Bronchial epithelial cell (primary cell): ENCODE measurements at regions not wholly inside any gene's neighbourhood (a gene's known extent, or its start where the extent isn't known, plus 50 kb on each side); places are given as distances from the start of the nearest gene placed in this dataset.
"Not testable (repeated sequence)": the region's sequence is repeated elsewhere in the genome, so short reads cannot be mapped to it uniquely, and the experiment has no call there.

Experiments
- DNase-seq: peaks from one replicate; pipeline ENCODE4 v3.0.0-alpha.2; 2010; ENCODE audit warnings: low read depth
- FAIRE-seq: peaks from 2 replicates; lab custom pipeline; 2011; peaks lifted over from hg19 to GRCh38; lab: Jason Lieb, UNC
- H3K27me3 ChIP-seq: 2 replicates; pipeline ENCODE4 v1.5.1; 2011; ENCODE audit warnings: low read length; ENCODE audit not compliant: control insufficient read depth, insufficient read depth
- H3K36me3 ChIP-seq: 2 replicates; pipeline ENCODE4 v1.5.1; 2011; ENCODE audit warnings: low read length; ENCODE audit not compliant: control insufficient read depth, insufficient read depth
- H3K4me3 ChIP-seq: 2 replicates; pipeline ENCODE4 v1.5.1; 2011; ENCODE audit warnings: mild to moderate bottlenecking, low read depth, low read length, control low read depth
- TF ChIP-seq, protein P1 (sequence below): IDR thresholded peaks from 2 replicates; pipeline ENCODE4 v1.5.1; 2011; ENCODE audit warnings: mild to moderate bottlenecking, moderate library complexity, low read length, control low read depth, inconsistent platforms; ENCODE audit not compliant: insufficient read depth, severe bottlenecking

DNA sequence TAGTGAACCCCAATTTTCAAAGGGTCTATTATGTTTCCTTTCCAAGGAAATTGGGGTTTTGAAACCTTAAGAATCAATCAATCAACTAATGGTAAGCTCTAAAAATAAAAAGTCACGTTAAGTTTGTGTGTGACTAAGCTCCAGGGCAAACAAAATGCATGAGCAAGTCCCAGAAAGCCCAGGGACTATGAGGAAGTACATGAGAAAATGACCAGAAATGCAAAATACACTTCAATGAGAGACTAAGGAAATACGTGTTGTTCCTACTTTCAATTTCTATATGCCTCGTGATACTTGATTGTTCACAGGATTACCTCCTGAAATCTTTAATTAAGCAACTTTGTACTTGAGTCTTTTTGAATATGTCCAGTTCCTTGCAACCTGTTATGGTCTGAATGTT, 684.4 kb upstream of the SYT4 start:
- Histone ChIP-seq H3K36me3 (no peaks in the 10 kb centered on the region), H3K4me3 (no peak overlapping the region), H3K27me3 (no peaks in the 10 kb centered on the region)
- TF ChIP-seq, protein P1, sequence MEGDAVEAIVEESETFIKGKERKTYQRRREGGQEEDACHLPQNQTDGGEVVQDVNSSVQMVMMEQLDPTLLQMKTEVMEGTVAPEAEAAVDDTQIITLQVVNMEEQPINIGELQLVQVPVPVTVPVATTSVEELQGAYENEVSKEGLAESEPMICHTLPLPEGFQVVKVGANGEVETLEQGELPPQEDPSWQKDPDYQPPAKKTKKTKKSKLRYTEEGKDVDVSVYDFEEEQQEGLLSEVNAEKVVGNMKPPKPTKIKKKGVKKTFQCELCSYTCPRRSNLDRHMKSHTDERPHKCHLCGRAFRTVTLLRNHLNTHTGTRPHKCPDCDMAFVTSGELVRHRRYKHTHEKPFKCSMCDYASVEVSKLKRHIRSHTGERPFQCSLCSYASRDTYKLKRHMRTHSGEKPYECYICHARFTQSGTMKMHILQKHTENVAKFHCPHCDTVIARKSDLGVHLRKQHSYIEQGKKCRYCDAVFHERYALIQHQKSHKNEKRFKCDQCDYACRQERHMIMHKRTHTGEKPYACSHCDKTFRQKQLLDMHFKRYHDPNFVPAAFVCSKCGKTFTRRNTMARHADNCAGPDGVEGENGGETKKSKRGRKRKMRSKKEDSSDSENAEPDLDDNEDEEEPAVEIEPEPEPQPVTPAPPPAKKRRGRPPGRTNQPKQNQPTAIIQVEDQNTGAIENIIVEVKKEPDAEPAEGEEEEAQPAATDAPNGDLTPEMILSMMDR = no peak
- FAIRE-seq (no peak), DNase-seq (peak; percentile 47)

DNA sequence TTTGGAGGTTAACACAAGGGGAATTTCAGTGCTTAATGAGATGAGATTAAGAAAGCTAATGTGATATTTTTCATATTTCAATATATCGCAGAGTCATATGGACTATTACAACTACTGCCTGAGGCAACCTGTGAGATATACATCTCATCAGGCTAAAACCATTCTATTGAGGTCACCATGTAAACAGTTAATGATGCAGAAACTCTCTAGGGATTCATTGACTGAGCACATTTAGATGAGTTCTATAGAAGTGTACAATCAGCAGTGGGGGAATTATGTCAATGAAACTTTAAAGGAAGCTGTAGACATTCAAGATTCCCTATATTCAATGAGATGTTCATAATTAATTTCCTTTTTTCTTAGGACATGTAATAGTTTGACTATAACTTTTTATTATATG, 687.4 kb upstream of the SYT4 start:
- DNase-seq = no peak
- TF ChIP-seq, protein P1 = no peak
- FAIRE-seq = no peak

DNA sequence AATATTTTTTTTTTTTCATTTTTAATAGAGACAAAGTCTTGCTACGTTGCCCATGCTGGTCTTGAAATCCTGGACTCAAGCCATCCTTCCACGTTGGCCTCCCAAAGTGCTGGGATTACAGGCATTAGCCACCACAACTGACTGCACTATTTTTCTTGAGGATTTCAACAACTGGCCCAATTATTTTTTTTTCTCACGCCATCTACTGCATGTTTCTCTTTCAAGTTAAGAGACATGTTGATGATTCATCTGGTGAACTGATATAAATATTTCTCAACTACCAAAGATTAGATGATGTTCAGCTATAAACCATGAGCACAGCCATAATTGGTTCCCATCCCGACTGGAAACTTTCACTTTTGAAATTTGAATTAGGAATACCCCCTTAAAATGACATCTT, 688.4 kb upstream of the SYT4 start:
- no peak overlapping the region for H3K4me3 ChIP-seq
- TF ChIP-seq, protein P1 = no peak
- DNase-seq = no peak
- no peaks in the 10 kb centered on the region for H3K27me3 ChIP-seq
- no peak for FAIRE-seq
- H3K36me3 ChIP-seq = no peaks in the 10 kb centered on the region

More for the DNA sequence above, 687.4 kb upstream of the SYT4 start:
- H3K36me3 ChIP-seq = no peaks in the 10 kb centered on the region
- no peaks in the 10 kb centered on the region for H3K27me3 ChIP-seq
- H3K4me3 ChIP-seq = no peak overlapping the region

DNA sequence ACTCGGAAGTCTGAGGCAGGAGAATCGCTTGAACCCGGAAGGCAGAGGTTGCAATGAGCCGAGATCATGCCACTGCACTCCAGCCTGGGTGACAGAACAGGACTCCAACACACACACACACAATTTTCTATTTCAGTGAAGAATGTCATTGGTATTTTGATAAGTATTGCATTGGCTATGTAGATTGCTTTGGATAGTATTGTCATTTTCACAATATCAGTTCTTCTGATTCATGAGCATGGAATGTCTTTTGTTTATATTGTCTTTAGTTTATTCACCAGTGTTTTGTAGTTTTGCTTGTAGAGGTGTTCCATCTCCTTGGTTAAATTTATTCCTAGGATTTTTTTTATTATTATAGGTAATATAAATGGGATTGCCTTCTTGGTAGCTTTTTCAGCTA, 693.4 kb upstream of the SYT4 start:
- FAIRE-seq = no peak
- Histone ChIP-seq H3K36me3 (no peaks in the 10 kb centered on the region), H3K4me3 (no peak overlapping the region), H3K27me3 (no peaks in the 10 kb centered on the region)
- DNase-seq = peak; percentile 62
- TF ChIP-seq, protein P1 = no peak

DNA sequence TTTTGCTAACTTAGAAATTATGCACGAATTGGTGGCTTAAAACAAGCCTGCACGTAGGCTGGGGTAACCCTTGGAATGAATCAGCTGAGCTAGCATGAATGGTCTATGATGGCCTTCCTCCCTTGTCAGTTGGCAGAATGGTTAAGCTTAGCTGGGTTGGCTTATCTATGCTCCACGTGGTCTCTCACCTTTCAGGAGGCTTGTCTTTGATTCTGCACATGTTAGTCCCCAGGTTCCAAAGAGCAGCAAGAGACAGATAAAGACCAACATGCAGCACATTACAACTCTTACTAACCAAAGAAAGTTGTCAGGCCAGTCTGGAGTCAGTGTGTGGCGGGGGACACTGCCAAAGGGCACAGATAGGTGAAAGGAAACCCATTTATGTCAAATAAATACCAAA, 700.9 kb upstream of the SYT4 start:
- Histone ChIP-seq H3K27me3 (no peaks in the 10 kb centered on the region), H3K4me3 (no peak overlapping the region), H3K36me3 (no peaks in the 10 kb centered on the region)
- FAIRE-seq (peak; percentile 94), DNase-seq (no peak)
- TF ChIP-seq, protein P1 = no peak

DNA sequence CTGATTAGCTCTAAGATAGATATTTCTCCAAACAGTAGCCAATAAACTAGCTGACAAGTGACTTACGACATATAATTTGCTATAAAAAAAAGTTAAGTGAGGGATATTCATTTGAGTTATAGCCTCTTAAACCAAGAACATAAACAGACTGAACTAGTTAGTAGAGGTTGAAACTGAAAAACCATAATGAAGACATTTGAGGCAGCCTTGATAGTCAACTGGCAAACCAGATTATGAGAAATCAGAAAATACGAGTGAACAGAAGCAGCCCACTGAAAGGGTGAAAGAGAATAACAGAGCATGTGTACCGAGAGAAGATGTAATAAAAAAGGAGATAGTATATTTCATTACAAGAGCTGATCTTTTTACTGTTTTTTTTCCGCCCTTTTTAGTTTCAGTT, 698.1 kb upstream of the SETBP1 start:
- TF ChIP-seq, protein P1 = no peak
- H3K36me3 ChIP-seq = no peaks in the 10 kb centered on the region
- no peak overlapping the region for H3K4me3 ChIP-seq
- no peaks in the 10 kb centered on the region for H3K27me3 ChIP-seq
- FAIRE-seq (no peak), DNase-seq (no peak)

DNA sequence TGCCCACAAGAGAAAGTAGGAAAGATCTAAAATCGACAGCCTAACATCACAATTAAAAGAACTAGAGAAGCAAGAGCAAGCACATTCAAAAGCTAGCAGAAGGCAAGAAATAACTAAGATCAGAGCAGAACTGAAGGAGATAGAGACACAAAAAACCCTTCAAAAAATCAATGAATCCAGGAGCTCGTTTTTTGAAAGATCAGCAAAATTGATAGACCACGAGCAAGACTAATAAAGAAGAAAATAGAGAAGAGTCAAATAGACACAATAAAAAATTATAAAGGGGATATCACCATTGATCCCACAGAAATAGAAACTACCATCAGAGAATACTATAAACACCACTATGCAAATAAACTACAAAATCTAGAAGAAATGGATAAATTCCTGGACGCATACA, 693.6 kb upstream of the SETBP1 start:
- H3K27me3 ChIP-seq, FAIRE-seq: not testable (repeated sequence)

More for the DNA sequence above, 693.6 kb upstream of the SETBP1 start:
- H3K4me3 ChIP-seq, DNase-seq, H3K36me3 ChIP-seq: not testable (repeated sequence)
